Spleen (tissue), 7 donors: ENCODE measurements at regions not wholly inside any gene's neighbourhood (a gene's known extent, or its start where the extent isn't known, plus 50 kb on each side); places are given as distances from the start of the nearest gene placed in this dataset.

Experiments
- CTCF ChIP-seq, 11 experiments: fragments of 200-600 bp in 7 of 11; fragments of 450-650 bp in 4 of 11; sonication (generic) in 4 of 11; IDR thresholded peaks in 8 of 11; conservative IDR thresholded peaks in 3 of 11; 1 replicate in 7 of 11; 2 replicates in 4 of 11; pipeline versions ENCODE4 v1.4.0 to v1.8.0; 2016 to 2021; ENCODE audit warnings: antibody characterized with exemption in 11 of 11, inconsistent platforms in 4 of 11, mild to moderate bottlenecking in 1 of 11
- POLR2A ChIP-seq, 3 donors: fragments of 450-650 bp; IDR thresholded peaks; one replicate each; pipeline ENCODE4 v1.5.1; 2017; ENCODE audit warnings: antibody characterized with exemption in 3 of 3, mild to moderate bottlenecking in 1 of 3
- donor health status: DM: no; HTN: no; CAD: no; lungs with moderate emphysema.
- donor health status: DM: no; HTN: no; CAD: no.
- donor health status: DM: no; HTN: no; CAD: no.

GRCh38 chr20:40225596-40225995 lies 463.4 kb downstream of the MAFB start:
- no peak for TF ChIP-seq CTCF (IDR thresholded peaks at IDR 0.05 in 8 of 11, conservative IDR thresholded peaks at IDR 0.05 in 3 of 11)
- TF ChIP-seq POLR2A (IDR thresholded peaks at IDR 0.05): no peak
